ENCODE measurements at regions not wholly inside any gene's neighbourhood (a gene's known extent, or its start where the extent isn't known, plus 50 kb on each side); places are given as distances from the start of the nearest gene placed in this dataset.

DNA sequence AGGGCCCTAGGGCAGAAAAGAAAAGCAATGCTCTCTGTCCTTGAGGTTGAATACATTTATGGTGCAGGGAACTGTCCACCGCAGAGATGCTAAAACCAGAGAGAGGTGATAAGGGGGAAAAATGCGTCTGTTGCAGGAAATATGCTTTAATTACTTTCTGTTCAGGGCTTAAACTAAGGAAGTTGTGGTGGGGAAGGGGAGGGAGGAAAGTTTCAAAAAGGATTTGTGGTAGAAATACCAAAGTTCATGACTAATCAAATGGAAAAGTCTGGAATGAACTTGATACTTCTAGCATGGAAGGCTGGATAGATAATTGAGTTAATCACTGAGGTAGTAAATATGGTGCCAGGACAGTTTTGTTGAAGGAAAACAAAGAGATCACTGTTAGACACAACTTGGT is 99.0 kb downstream of the ASB9 start:
- TF ChIP-seq SALL2 (tag by site-specific recombination; IDR thresholded peaks at IDR 0.05; ENCODE audit: borderline replicate concordance) (no peak), KLF1 (tag by site-specific recombination; IDR thresholded peaks at IDR 0.05) (no peak), ZNF561 (tag by site-specific recombination; IDR thresholded peaks at IDR 0.05; ENCODE audit: borderline replicate concordance) (no peak), PRDM10 (tag by site-specific recombination; IDR thresholded peaks at IDR 0.05) (no peak), CTCF (tag by site-specific recombination; IDR thresholded peaks at IDR 0.05) (no peak), TCF7L2 (IDR thresholded peaks at IDR 0.05; ENCODE audit: borderline replicate concordance, low read depth, low read length) (no peak), REPIN1 (tag by site-specific recombination; IDR thresholded peaks at IDR 0.05; ENCODE audit: low read depth) (no peak), ZNF510 (tag by site-specific recombination; IDR thresholded peaks at IDR 0.05; ENCODE audit: insufficient replicate concordance) (no peak), ZNF18 (tag by site-specific recombination; IDR thresholded peaks at IDR 0.05) (no peak)

Measured in HEK293 (cell line).